PC-3 (cell line): ENCODE measurements at regions not wholly inside any gene's neighbourhood (a gene's known extent, or its start where the extent isn't known, plus 50 kb on each side); places are given as distances from the start of the nearest gene placed in this dataset.

Experiments
- ATAC-seq: fragments of 200-7000 bp; cut with Tn5 transposase; 2 replicates; pipeline ENCODE4 v1.9.1; 2020; ENCODE audit warnings: mild to moderate bottlenecking, moderate library complexity
- BruUV-seq: library from RNA; stranded (reverse); fragments of 400-500 nt; replicated peaks from 2 replicates; lab custom pipeline; 2021; lab: Mats Ljungman, UMichigan
- CTCF ChIA-PET: fragments of 300-600 bp; sonication (Branson Sonifier 250); formaldehyde crosslinking; loops from one replicate; lab custom pipeline; 2022; ENCODE audit warnings: antibody characterized with exemption; lab: Charles Lee
- POLR2A ChIA-PET: fragments of 300-600 bp; sonication (Branson Sonifier 250); formaldehyde crosslinking; loops from one replicate; lab custom pipeline; 2022; ENCODE audit warnings: antibody characterized with exemption; ENCODE audit not compliant: unreplicated experiment; lab: Charles Lee
- DNase-seq: peaks from one replicate; pipeline ENCODE4 v3.0.0-alpha.2; 2015
- H2AFZ ChIP-seq: fragments of 300-600 bp; sonication (generic); 2 replicates; pipeline ENCODE4 v1.6.0; 2016; ENCODE audit warnings: antibody characterized with exemption, low read length
- H3F3A ChIP-seq: fragments of 300-600 bp; sonication (generic); one replicate; pipeline ENCODE4 v1.6.0; 2017; ENCODE audit warnings: antibody characterized with exemption, low read length, control low read depth, mild to moderate bottlenecking; ENCODE audit not compliant: unreplicated experiment
- H3K27ac ChIP-seq: fragments of 300-600 bp; sonication (generic); 2 replicates; pipeline ENCODE4 v1.5.1; 2016; ENCODE audit warnings: mild to moderate bottlenecking, low read length
- H3K27me3 ChIP-seq: fragments of 300-600 bp; sonication (generic); 2 replicates; pipeline ENCODE4 v1.6.1; 2016; ENCODE audit warnings: low read length, mixed read lengths
- H3K36me3 ChIP-seq: fragments of 300-600 bp; sonication (generic); 2 replicates; pipeline ENCODE4 v1.6.1; 2016; ENCODE audit warnings: low read depth, mixed run types, low read length, mixed read lengths
- H3K4me1 ChIP-seq: fragments of 300-600 bp; sonication (generic); 2 replicates; pipeline ENCODE4 v1.5.1; 2016; ENCODE audit warnings: low read length; ENCODE audit not compliant: insufficient read depth
- H3K4me2 ChIP-seq: fragments of 300-600 bp; sonication (generic); 2 replicates; pipeline ENCODE4 v1.6.0; 2016; ENCODE audit warnings: low read length
- H3K4me3 ChIP-seq: fragments of 300-600 bp; sonication (generic); 2 replicates; pipeline ENCODE4 v1.5.1; 2016; ENCODE audit warnings: mild to moderate bottlenecking, low read length, mixed read lengths
- H3K79me2 ChIP-seq: fragments of 300-600 bp; sonication (generic); 2 replicates; pipeline ENCODE4 v1.6.1; 2017; ENCODE audit warnings: low read length, mixed read lengths
- H3K9ac ChIP-seq: fragments of 300-600 bp; sonication (generic); 2 replicates; pipeline ENCODE4 v1.6.0; 2016; ENCODE audit warnings: mild to moderate bottlenecking, low read length
- H3K9me2 ChIP-seq: fragments of 300-600 bp; sonication (generic); replicated peaks from 2 replicates; pipeline ENCODE4 v1.6.1; 2016; ENCODE audit warnings: mixed run types, low read length, mixed read lengths
- H3K9me3 ChIP-seq: fragments of 300-600 bp; sonication (generic); 2 replicates; pipeline ENCODE4 v1.6.1; 2016; ENCODE audit warnings: low read length, mixed read lengths
- H4K20me1 ChIP-seq: fragments of 300-600 bp; sonication (generic); 2 replicates; pipeline ENCODE4 v1.6.1; 2016; ENCODE audit warnings: low read length, mixed read lengths
- EZH2 ChIP-seq: fragments of 300-600 bp; sonication (generic); IDR thresholded peaks from one replicate; pipeline ENCODE4 v1.6.1; 2017; ENCODE audit warnings: antibody characterized with exemption, mild to moderate bottlenecking, low read length; ENCODE audit not compliant: unreplicated experiment
- EZH2phosphoT487 ChIP-seq: fragments of 300-600 bp; sonication (generic); IDR thresholded peaks from 2 replicates; pipeline ENCODE4 v1.6.1; 2018; ENCODE audit warnings: mild to moderate bottlenecking, antibody characterized with exemption, low read length, borderline replicate concordance
- intact Hi-C: fragments of 100-400 bp; cut with micrococcal nuclease; formaldehyde crosslinking; loops from 2 replicates; pipeline ENCODE4 v1.9.0; 2023
- TF ChIP-seq, protein P1 (sequence below): fragments of 300-600 bp; sonication (generic); conservative IDR thresholded peaks from 2 replicates; pipeline ENCODE4 v1.5.1; 2017; ENCODE audit warnings: antibody characterized with exemption, low read depth, mild to moderate bottlenecking, low read length

DNA sequence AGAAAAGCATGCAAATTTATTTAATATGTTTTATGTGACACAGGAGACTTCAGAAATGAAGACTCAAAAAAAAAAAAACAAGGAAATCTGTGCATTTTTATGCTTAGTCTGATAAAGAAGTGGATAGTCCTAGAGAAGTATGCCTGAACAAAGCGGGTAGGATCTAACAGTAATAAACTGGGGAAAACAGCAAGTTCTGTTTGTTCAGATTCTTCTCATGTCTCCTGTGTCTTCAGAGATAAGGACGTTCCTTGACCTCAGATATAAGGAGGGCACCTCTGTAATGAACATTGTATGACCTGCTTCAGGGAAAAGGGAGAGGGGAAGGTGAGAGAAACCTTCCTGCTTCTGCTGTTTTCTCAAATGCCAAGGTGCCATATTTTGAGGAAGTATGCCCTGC is 67.7 kb upstream of the TNFSF18 start:
- POLR2A ChIA-PET, result no interaction called here
- intact Hi-C loops, result no loop called here
- H3K27ac ChIP-seq, result no peak overlapping the region
- H3K4me2 ChIP-seq, result no peak overlapping the region
- DNase-seq, result no peak
- no peak for ATAC-seq
- no peaks in the 10 kb centered on the region for H3K79me2 ChIP-seq
- CTCF ChIA-PET, result no interaction called here
- no peaks in the 10 kb centered on the region for H3F3A ChIP-seq
- H3K4me3 ChIP-seq, result no peak overlapping the region
- no peaks in the 10 kb centered on the region for H3K27me3 ChIP-seq
- no TSS peak for BruUV-seq
- TF ChIP-seq, protein P1, sequence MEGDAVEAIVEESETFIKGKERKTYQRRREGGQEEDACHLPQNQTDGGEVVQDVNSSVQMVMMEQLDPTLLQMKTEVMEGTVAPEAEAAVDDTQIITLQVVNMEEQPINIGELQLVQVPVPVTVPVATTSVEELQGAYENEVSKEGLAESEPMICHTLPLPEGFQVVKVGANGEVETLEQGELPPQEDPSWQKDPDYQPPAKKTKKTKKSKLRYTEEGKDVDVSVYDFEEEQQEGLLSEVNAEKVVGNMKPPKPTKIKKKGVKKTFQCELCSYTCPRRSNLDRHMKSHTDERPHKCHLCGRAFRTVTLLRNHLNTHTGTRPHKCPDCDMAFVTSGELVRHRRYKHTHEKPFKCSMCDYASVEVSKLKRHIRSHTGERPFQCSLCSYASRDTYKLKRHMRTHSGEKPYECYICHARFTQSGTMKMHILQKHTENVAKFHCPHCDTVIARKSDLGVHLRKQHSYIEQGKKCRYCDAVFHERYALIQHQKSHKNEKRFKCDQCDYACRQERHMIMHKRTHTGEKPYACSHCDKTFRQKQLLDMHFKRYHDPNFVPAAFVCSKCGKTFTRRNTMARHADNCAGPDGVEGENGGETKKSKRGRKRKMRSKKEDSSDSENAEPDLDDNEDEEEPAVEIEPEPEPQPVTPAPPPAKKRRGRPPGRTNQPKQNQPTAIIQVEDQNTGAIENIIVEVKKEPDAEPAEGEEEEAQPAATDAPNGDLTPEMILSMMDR, result no peak
- no peak for TF ChIP-seq EZH2phosphoT487
- TF ChIP-seq EZH2, result no peak
- no peaks in the 10 kb centered on the region for H3K9me2 ChIP-seq
- H4K20me1 ChIP-seq, result no peaks in the 10 kb centered on the region
- H3K4me1 ChIP-seq, result peaks cover 4% of the 10 kb centered on the region
- H3K36me3 ChIP-seq, result no peaks in the 10 kb centered on the region
- H3K9ac ChIP-seq, result no peak overlapping the region
- no peaks in the 10 kb centered on the region for H3K9me3 ChIP-seq
- H2AFZ ChIP-seq, result no peak overlapping the region

DNA sequence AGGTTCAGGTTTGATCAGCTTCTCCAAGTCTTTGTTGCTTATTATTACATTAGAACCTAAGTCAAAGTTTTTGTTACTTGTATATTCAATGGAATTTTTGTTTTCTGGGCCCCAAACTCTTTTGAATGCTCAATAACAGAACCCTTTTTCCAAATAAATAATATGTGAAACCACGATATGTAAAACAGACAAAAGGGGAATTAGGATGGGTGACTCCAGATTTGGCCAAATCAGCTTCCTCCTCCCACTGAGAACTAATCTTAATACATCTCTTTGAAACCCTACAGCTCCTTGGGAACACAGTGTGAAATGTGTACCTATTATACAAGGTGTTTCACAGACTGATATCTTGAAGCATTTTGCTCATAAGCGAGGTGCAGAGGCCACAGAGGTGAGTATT is 67.0 kb upstream of the TNFSF18 start:
- CTCF ChIA-PET, result no interaction called here
- H3F3A ChIP-seq, result no peaks in the 10 kb centered on the region
- TF ChIP-seq EZH2phosphoT487 (no peak), EZH2 (no peak)
- TF ChIP-seq, protein P1, result no peak
- POLR2A ChIA-PET, result interaction anchor here (0.8 kb wide), 1 partner anchor 56 kb away, joined by 8 read pairs; no protein-coding TSS in a partner anchor
- no peaks in the 10 kb centered on the region for H4K20me1 ChIP-seq
- no peaks in the 10 kb centered on the region for H3K9me3 ChIP-seq
- no peak overlapping the region for H3K4me2 ChIP-seq
- no peak for DNase-seq
- no peaks in the 10 kb centered on the region for H3K79me2 ChIP-seq
- no peaks in the 10 kb centered on the region for H3K36me3 ChIP-seq
- H2AFZ ChIP-seq, result no peak overlapping the region
- H3K4me3 ChIP-seq, result no peak overlapping the region
- H3K4me1 ChIP-seq, result peaks cover 11% of the 10 kb centered on the region
- no peak overlapping the region for H3K27ac ChIP-seq
- no TSS peak for BruUV-seq
- H3K9me2 ChIP-seq, result no peaks in the 10 kb centered on the region
- no peak overlapping the region for H3K9ac ChIP-seq
- H3K27me3 ChIP-seq, result no peaks in the 10 kb centered on the region
- ATAC-seq, result no peak
- intact Hi-C loops, result no loop called here

DNA sequence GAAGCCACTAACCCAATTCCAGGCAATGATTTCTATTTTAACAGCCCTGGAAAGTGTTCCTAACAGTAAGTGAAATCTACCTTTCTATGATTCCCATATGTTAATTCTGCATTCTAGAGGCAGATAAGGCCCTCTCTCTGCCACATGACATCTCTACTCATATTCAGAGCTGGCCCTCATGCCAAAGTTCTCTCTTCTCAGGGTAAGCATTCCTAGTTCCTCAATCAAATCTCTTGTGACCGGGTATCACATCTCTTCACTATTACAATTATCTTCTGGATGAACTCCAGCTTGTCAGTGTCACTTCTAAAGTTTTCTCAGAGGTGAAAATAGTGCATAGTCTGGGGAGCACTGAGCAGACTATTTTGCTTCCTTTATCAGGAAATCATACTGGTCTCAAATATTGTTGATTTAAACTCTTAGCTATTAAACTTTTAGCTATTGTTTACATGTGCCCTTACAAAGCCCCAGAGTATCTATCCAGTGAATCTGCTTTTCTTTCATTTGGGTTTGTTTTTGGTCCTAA is 66.4 kb upstream of the TNFSF18 start:
- DNase-seq (no peak), ATAC-seq (no peak)
- Histone ChIP-seq H3K9me2 (no peaks in the 10 kb centered on the region), H3K27me3 (no peaks in the 10 kb centered on the region), H3K79me2 (no peaks in the 10 kb centered on the region), H3K4me1 (peaks cover 14% of the 10 kb centered on the region), H3K27ac (no peak overlapping the region), H3K4me2 (no peak overlapping the region), H3K4me3 (no peak overlapping the region), H3K9me3 (no peaks in the 10 kb centered on the region), H3K36me3 (no peaks in the 10 kb centered on the region), H4K20me1 (no peaks in the 10 kb centered on the region), H3K9ac (no peak overlapping the region), H2AFZ (no peak overlapping the region), H3F3A (no peaks in the 10 kb centered on the region)
- CTCF ChIA-PET, result no interaction called here
- TF ChIP-seq, protein P1, result no peak
- no peak for TF ChIP-seq EZH2phosphoT487
- TF ChIP-seq EZH2, result no peak
- BruUV-seq, result no TSS peak
- intact Hi-C loops, result no loop called here
- POLR2A ChIA-PET, result interaction anchor here (0.6 to 0.8 kb wide), 2 partner anchors 10 to 55 kb away, joined by 8 to 18 read pairs; no protein-coding TSS in a partner anchor
